ENCODE measurements at regions not wholly inside any gene's neighbourhood (a gene's known extent, or its start where the extent isn't known, plus 50 kb on each side); places are given as distances from the start of the nearest gene placed in this dataset.

GRCh38 chr16:49165025-49165424, 116.6 kb downstream of the CBLN1 start:
- Histone ChIP-seq H3K9me3 (replicated peaks) (no peaks in the 10 kb centered on the region), H3K4me3 (no peak overlapping the region), H3K36me3 (no peaks in the 10 kb centered on the region), H3K27ac (no peak overlapping the region), H3K4me1 (replicated peaks) (no peaks in the 10 kb centered on the region), H3K27me3 (replicated peaks) (no peaks in the 10 kb centered on the region)
- DNase-seq (ENCODE audit: low read depth in 1 of 2, low spot score in 2 of 2), result no peak

- Histone ChIP-seq H3K36me3 (no peaks in the 10 kb centered on the region), H3K27ac (no peak overlapping the region), H3K9me3 (replicated peaks) (no peaks in the 10 kb centered on the region), H3K27me3 (replicated peaks) (no peaks in the 10 kb centered on the region), H3K4me3 (no peak overlapping the region), H3K4me1 (replicated peaks) (no peaks in the 10 kb centered on the region)
- DNase-seq (ENCODE audit: low read depth in 1 of 2, low spot score in 2 of 2), result no peak
Measured at GRCh38 chr16:49161191-49161590, 120.4 kb downstream of the CBLN1 start.

DNA sequence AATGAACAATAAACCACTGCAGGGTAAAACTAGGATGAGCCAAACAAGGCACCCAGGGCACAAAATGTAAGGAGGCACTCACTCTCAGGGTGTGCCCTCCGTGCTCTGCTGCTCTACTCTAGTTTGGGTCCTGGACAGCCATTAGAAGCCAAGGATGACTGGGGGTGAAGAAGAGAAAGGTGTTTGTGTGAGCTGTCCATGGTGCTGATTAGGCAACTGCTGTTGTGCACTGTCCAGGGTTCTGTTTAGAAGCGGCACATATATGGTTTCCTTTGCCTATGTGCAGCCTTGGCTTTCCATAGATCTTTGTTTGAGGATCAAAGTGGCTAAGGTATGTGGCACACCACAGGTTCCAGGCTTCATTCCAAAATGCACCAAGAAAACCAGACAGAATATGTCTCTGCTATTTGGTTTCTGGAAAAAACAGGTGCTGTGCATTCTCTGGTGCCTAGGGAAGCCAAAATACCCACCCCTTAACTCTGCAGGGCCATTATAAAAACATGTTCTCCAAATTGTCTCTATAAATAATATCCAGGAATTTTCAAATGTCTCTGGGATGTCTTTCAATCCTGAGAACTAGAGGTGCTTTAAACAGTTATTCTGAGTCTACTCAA, 123.5 kb downstream of the CBLN1 start:
- H3K4me1 ChIP-seq (replicated peaks), result no peaks in the 10 kb centered on the region
- no peaks in the 10 kb centered on the region for H3K9me3 ChIP-seq (replicated peaks)
- no peak overlapping the region for H3K27ac ChIP-seq
- H3K4me3 ChIP-seq, result no peak overlapping the region
- no peaks in the 10 kb centered on the region for H3K36me3 ChIP-seq
- peak in 1 of 2 experiments; percentile 5 for DNase-seq (ENCODE audit: low read depth in 1 of 2, low spot score in 2 of 2)
- H3K27me3 ChIP-seq (replicated peaks), result no peaks in the 10 kb centered on the region

- no peaks in the 10 kb centered on the region for H3K36me3 ChIP-seq
- H3K27me3 ChIP-seq (replicated peaks), result no peaks in the 10 kb centered on the region
- H3K27ac ChIP-seq, result no peak overlapping the region
- no peak for DNase-seq (ENCODE audit: low read depth in 1 of 2, low spot score in 2 of 2)
- no peaks in the 10 kb centered on the region for H3K9me3 ChIP-seq (replicated peaks)
- no peak overlapping the region for H3K4me3 ChIP-seq
- H3K4me1 ChIP-seq (replicated peaks), result no peaks in the 10 kb centered on the region
Measured at GRCh38 chr16:49150341-49150740, 131.3 kb downstream of the CBLN1 start.

- Histone ChIP-seq H3K36me3 (no peaks in the 10 kb centered on the region), H3K4me1 (replicated peaks) (no peaks in the 10 kb centered on the region)
Measured at GRCh38 chr16:49148410-49148809, 133.2 kb downstream of the CBLN1 start.

GRCh38 chr16:49140618-49141017, 141.0 kb downstream of the CBLN1 start:
- H3K4me3 ChIP-seq, result no peak overlapping the region
- H3K9me3 ChIP-seq (replicated peaks), result no peaks in the 10 kb centered on the region
- no peak overlapping the region for H3K27ac ChIP-seq
- H3K27me3 ChIP-seq (replicated peaks), result no peaks in the 10 kb centered on the region; the same call in 1 of the 2 replicates
- H3K36me3 ChIP-seq, result no peaks in the 10 kb centered on the region
- no peaks in the 10 kb centered on the region for H3K4me1 ChIP-seq (replicated peaks)
- DNase-seq (ENCODE audit: low read depth in 1 of 2, low spot score in 2 of 2), result no peak

More at GRCh38 chr16:49148410-49148809, 133.2 kb downstream of the CBLN1 start:
- no peaks in the 10 kb centered on the region for H3K9me3 ChIP-seq (replicated peaks)
- no peak overlapping the region for H3K4me3 ChIP-seq
- no peaks in the 10 kb centered on the region for H3K27me3 ChIP-seq (replicated peaks)
- H3K27ac ChIP-seq, result no peak overlapping the region
- DNase-seq (ENCODE audit: low read depth in 1 of 2, low spot score in 2 of 2), result no peak

GRCh38 chr16:49130397-49130796, 151.2 kb downstream of the CBLN1 start:
- Histone ChIP-seq H3K4me3 (no peak overlapping the region), H3K4me1 (replicated peaks) (no peaks in the 10 kb centered on the region), H3K27ac (no peak overlapping the region), H3K27me3 (replicated peaks) (no peaks in the 10 kb centered on the region), H3K36me3 (no peaks in the 10 kb centered on the region), H3K9me3 (replicated peaks) (no peaks in the 10 kb centered on the region)
- no peak for DNase-seq (ENCODE audit: low read depth in 1 of 2, low spot score in 2 of 2)

DNA sequence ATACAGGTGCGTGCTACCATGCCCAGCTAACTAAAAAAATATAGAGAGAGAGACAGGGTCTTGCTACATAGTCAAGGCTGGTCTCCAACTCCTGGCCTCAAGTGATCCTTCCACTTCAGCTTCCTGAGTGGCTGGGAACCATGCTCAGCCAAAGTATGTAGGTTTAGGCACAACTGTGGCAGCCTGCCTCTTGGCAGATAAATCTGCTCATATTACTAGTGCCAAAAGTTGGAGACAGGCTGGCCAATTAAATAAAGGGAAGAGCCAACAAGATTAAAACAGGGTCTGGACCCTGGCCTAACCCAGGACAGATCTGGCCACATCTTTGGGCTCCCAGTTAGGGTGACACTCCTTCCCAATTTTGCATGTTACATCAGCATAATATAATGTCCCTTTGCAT, 151.7 kb downstream of the CBLN1 start:
- Histone ChIP-seq H3K27me3 (replicated peaks) (no peaks in the 10 kb centered on the region), H3K36me3 (no peaks in the 10 kb centered on the region), H3K4me3 (no peak overlapping the region), H3K9me3 (replicated peaks) (no peaks in the 10 kb centered on the region), H3K4me1 (replicated peaks) (no peaks in the 10 kb centered on the region), H3K27ac (no peak overlapping the region)
- no peak for DNase-seq (ENCODE audit: low read depth in 1 of 2, low spot score in 2 of 2)

DNA sequence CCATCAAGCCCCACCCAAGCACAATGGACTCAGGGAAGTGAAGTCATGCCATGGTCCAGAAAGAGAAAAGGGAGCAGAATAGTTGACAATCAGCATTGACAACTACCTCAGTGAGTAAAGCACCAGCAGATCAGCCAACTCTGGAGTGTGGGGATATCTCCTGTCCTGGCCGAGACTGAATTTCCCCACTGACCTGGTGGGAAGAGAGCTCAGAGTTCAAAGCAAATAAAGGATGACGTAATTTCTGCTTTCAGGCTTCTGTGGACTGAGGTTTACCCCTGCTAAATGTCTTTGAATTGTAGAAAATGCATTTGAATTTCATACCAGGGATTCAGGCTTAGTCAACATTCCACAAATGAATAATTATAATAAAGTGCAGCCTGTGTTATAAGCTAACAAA, 152.9 kb downstream of the CBLN1 start:
- Histone ChIP-seq H3K4me3 (no peak overlapping the region), H3K27me3 (replicated peaks) (no peaks in the 10 kb centered on the region), H3K36me3 (no peaks in the 10 kb centered on the region), H3K9me3 (replicated peaks) (no peaks in the 10 kb centered on the region), H3K4me1 (replicated peaks) (no peaks in the 10 kb centered on the region), H3K27ac (no peak overlapping the region)
- DNase-seq (ENCODE audit: low read depth in 1 of 2, low spot score in 2 of 2), result no peak

GRCh38 chr16:49127103-49127502, 154.5 kb downstream of the CBLN1 start:
- H3K4me1 ChIP-seq (replicated peaks), result no peaks in the 10 kb centered on the region
- no peaks in the 10 kb centered on the region for H3K27me3 ChIP-seq (replicated peaks)
- no peak overlapping the region for H3K27ac ChIP-seq
- no peak for DNase-seq (ENCODE audit: low read depth in 1 of 2, low spot score in 2 of 2)
- H3K4me3 ChIP-seq, result no peak overlapping the region
- no peaks in the 10 kb centered on the region for H3K36me3 ChIP-seq
- H3K9me3 ChIP-seq (replicated peaks), result no peaks in the 10 kb centered on the region

DNA sequence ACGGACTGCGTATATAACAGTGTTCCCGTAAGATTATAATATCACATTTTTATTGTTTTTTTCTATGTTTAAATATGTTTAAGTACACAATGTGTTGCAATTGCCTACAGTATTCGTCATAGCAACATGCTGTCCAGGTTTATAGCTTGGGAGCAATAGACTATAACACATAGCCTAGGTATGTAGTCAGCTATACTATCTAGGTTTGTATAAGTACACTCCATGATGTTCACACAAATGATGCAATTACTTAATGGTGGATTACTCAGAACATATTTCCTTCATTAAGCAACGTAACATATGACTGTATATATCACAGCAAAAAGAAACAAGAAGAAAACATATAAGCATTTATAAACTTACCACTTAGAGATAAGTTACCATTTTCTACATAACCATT, 160.0 kb downstream of the CBLN1 start:
- no peaks in the 10 kb centered on the region for H3K36me3 ChIP-seq
- no peak for DNase-seq (ENCODE audit: low read depth in 1 of 2, low spot score in 2 of 2)
- H3K27me3 ChIP-seq (replicated peaks), result no peaks in the 10 kb centered on the region
- H3K4me1 ChIP-seq (replicated peaks), result no peaks in the 10 kb centered on the region
- no peaks in the 10 kb centered on the region for H3K9me3 ChIP-seq (replicated peaks)
- H3K27ac ChIP-seq, result no peak overlapping the region
- no peak overlapping the region for H3K4me3 ChIP-seq

- Histone ChIP-seq H3K4me1 (replicated peaks) (no peaks in the 10 kb centered on the region), H3K4me3 (no peak overlapping the region), H3K27me3 (replicated peaks) (no peaks in the 10 kb centered on the region), H3K27ac (no peak overlapping the region), H3K36me3 (no peaks in the 10 kb centered on the region), H3K9me3 (replicated peaks) (no peaks in the 10 kb centered on the region)
- no peak for DNase-seq (ENCODE audit: low read depth in 1 of 2, low spot score in 2 of 2)
Measured at GRCh38 chr16:49120631-49121030, 161.0 kb downstream of the CBLN1 start.

GRCh38 chr16:49116873-49117272, 164.8 kb downstream of the CBLN1 start:
- Histone ChIP-seq H3K36me3 (no peaks in the 10 kb centered on the region), H3K4me1 (replicated peaks) (no peaks in the 10 kb centered on the region), H3K27me3 (replicated peaks) (no peaks in the 10 kb centered on the region), H3K9me3 (replicated peaks) (no peaks in the 10 kb centered on the region), H3K27ac (no peak overlapping the region), H3K4me3 (no peak overlapping the region)
- no peak for DNase-seq (ENCODE audit: low read depth in 1 of 2, low spot score in 2 of 2)

- H3K27me3 ChIP-seq (replicated peaks), result no peaks in the 10 kb centered on the region
- H3K36me3 ChIP-seq, result no peaks in the 10 kb centered on the region
- no peak for DNase-seq (ENCODE audit: low read depth in 1 of 2, low spot score in 2 of 2)
- no peak overlapping the region for H3K4me3 ChIP-seq
- no peaks in the 10 kb centered on the region for H3K4me1 ChIP-seq (replicated peaks)
- H3K27ac ChIP-seq, result no peak overlapping the region
- H3K9me3 ChIP-seq (replicated peaks), result no peaks in the 10 kb centered on the region
Measured at GRCh38 chr16:49115956-49116355, 165.7 kb downstream of the CBLN1 start.

DNA sequence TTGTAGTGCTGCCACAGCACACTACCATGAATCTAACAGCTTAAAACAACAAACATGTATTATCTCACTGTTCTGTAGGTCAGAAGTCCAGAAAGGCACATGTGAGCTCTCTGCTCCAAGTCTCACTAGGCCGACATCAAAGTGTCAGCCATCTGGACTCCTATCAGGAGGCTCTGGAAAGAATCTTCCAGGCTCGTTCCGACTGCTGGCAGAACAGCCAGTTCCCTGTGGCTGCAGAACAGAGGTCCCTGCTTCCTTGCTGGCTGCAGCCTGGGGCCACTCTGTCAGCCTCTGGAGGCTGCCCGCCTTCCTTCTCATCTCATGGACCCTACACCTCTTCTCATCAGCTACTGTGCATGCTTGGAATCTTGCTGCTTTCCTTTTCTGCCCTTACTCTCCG, 168.9 kb downstream of the CBLN1 start:
- no peak for DNase-seq (ENCODE audit: low read depth in 1 of 2, low spot score in 2 of 2)
- Histone ChIP-seq H3K4me1 (replicated peaks) (no peaks in the 10 kb centered on the region), H3K36me3 (no peaks in the 10 kb centered on the region), H3K27ac (no peak overlapping the region), H3K4me3 (no peak overlapping the region), H3K27me3 (replicated peaks) (no peaks in the 10 kb centered on the region), H3K9me3 (replicated peaks) (no peaks in the 10 kb centered on the region; the same call in 1 of the 2 replicates)
